DMS 273 (cell line): ENCODE measurements at regions not wholly inside any gene's neighbourhood (a gene's known extent, or its start where the extent isn't known, plus 50 kb on each side); places are given as distances from the start of the nearest gene placed in this dataset.
A peak's percentile ranks its signal among the peaks of the same experiment; 100 is the strongest.

ENCODE experiments used
- DNase-seq: peaks from one replicate; lab custom pipeline; 2025; ENCODE audit not compliant: unreplicated experiment; lab: John Stamatoyannopoulos, UW

- DNase-seq = peak; percentile 31
Measured at GRCh38 chr18:25727281-25727985, 363.0 kb downstream of the SS18 start.

GRCh38 chr18:25726298-25726697 is 364.1 kb downstream of the SS18 start:
- DNase-seq = peak; percentile 84

- no peak for DNase-seq
Measured at GRCh38 chr18:25725501-25725900, 364.9 kb downstream of the SS18 start.

GRCh38 chr18:25724997-25725396 is 365.4 kb downstream of the SS18 start:
- DNase-seq = peak; percentile 5

GRCh38 chr18:25724121-25724520 is 366.3 kb downstream of the SS18 start:
- no peak for DNase-seq

- DNase-seq = no peak
Measured at GRCh38 chr18:25713103-25713502, 361.1 kb upstream of the ZNF521 start.

GRCh38 chr18:25710981-25711380 is 359.0 kb upstream of the ZNF521 start:
- no peak for DNase-seq

GRCh38 chr18:25705650-25706049 is 353.7 kb upstream of the ZNF521 start:
- DNase-seq = no peak

- DNase-seq = no peak
Measured at GRCh38 chr18:25704494-25704893, 352.5 kb upstream of the ZNF521 start.

GRCh38 chr18:25704071-25704470 is 352.1 kb upstream of the ZNF521 start:
- no peak for DNase-seq

GRCh38 chr18:25701821-25702220 is 349.9 kb upstream of the ZNF521 start:
- no peak for DNase-seq

- peak; percentile 32 for DNase-seq
Measured at GRCh38 chr18:25686960-25687500, 335.1 kb upstream of the ZNF521 start.

- no peak for DNase-seq
Measured at GRCh38 chr18:25685088-25685487, 333.1 kb upstream of the ZNF521 start.

- no peak for DNase-seq
Measured at GRCh38 chr18:25679491-25679890, 327.5 kb upstream of the ZNF521 start.

GRCh38 chr18:25678221-25678620 is 326.3 kb upstream of the ZNF521 start:
- DNase-seq = no peak

GRCh38 chr18:25675123-25675850 is 323.3 kb upstream of the ZNF521 start:
- no peak for DNase-seq

GRCh38 chr18:25674183-25674582 is 322.2 kb upstream of the ZNF521 start:
- DNase-seq = no peak

- peak; percentile 3 for DNase-seq
Measured at GRCh38 chr18:25672490-25672889, 320.5 kb upstream of the ZNF521 start.

- peak; percentile 20 for DNase-seq
Measured at GRCh38 chr18:25669741-25670140, 317.8 kb upstream of the ZNF521 start.

- DNase-seq = no peak
Measured at GRCh38 chr18:25662272-25662671, 310.3 kb upstream of the ZNF521 start.

GRCh38 chr18:25661831-25662230 is 309.9 kb upstream of the ZNF521 start:
- no peak for DNase-seq

- no peak for DNase-seq
Measured at GRCh38 chr18:25659541-25659940, 307.6 kb upstream of the ZNF521 start.
